Activated CD4-positive, alpha-beta T cell treated with anti-CD3 and anti-CD28 coated beads for 36 hours (primary cell): ENCODE measurements at regions not wholly inside any gene's neighbourhood (a gene's known extent, or its start where the extent isn't known, plus 50 kb on each side); places are given as distances from the start of the nearest gene placed in this dataset.

ENCODE experiments used
- ATAC-seq: fragments of 200-7000 bp; cut with Tn5 transposase; one replicate; pipeline ENCODE4 v1.10.0; 2021; ENCODE audit warnings: mild to moderate bottlenecking, moderate library complexity
- CTCF ChIA-PET: fragments of 350-600 bp; sonication (Branson Sonifier 250); formaldehyde crosslinking; loops from one replicate; lab custom pipeline; 2021; ENCODE audit warnings: antibody characterized with exemption; lab: Charles Lee
- POLR2A ChIA-PET: fragments of 350-600 bp; sonication (Branson Sonifier 250); formaldehyde crosslinking; loops from one replicate; lab custom pipeline; 2021; ENCODE audit warnings: antibody characterized with exemption, inconsistent platforms; lab: Charles Lee
- DNase-seq: peaks from one replicate; pipeline ENCODE4 v3.0.0-alpha.2; 2020
- H3K27ac Mint-ChIP-seq: one replicate; pipeline ENCODE4 v1.8.0; 2021; ENCODE audit warnings: mixed read lengths
- H3K27me3 Mint-ChIP-seq: one replicate; pipeline ENCODE4 v1.8.0; 2021; ENCODE audit warnings: mixed read lengths
- H3K36me3 Mint-ChIP-seq: one replicate; pipeline ENCODE4 v1.8.0; 2021; ENCODE audit warnings: low read depth, mixed read lengths
- H3K4me1 Mint-ChIP-seq: one replicate; pipeline ENCODE4 v1.8.0; 2021; ENCODE audit warnings: mixed read lengths
- H3K4me3 Mint-ChIP-seq: one replicate; pipeline ENCODE4 v1.8.0; 2021; ENCODE audit warnings: mild to moderate bottlenecking, moderate library complexity, mixed read lengths
- H3K9me3 Mint-ChIP-seq: one replicate; pipeline ENCODE4 v1.8.0; 2021; ENCODE audit warnings: low read depth, mixed read lengths
- intact Hi-C, 2 experiments: fragments of 100-400 bp; cut with DNase I in 1 of 2; cut with micrococcal nuclease in 1 of 2; formaldehyde crosslinking; loops; one replicate each; pipeline versions ENCODE4 v1.14.2 to v1.15.1; 2022 to 2024; cut with DNase I, micrococcal nuclease

GRCh38 chr4:141810712-141811375 lies 174.5 kb downstream of the IL15 start:
- intact Hi-C loops, result no loop called here
- H3K27me3 Mint-ChIP-seq, result peaks cover 2% of the 10 kb centered on the region
- POLR2A ChIA-PET, result no interaction called here

GRCh38 chr4:141812158-141812557 lies 175.8 kb downstream of the IL15 start:
- Mint-ChIP-seq H3K4me1 (peaks cover 3% of the 10 kb centered on the region), H3K4me3 (no peak overlapping the region), H3K9me3 (no peaks in the 10 kb centered on the region), H3K27me3 (peaks cover 11% of the 10 kb centered on the region), H3K27ac (no peak overlapping the region), H3K36me3 (no peaks in the 10 kb centered on the region)
- intact Hi-C loops, result no loop called here
- DNase-seq (no peak), ATAC-seq (no peak)
- POLR2A ChIA-PET, result no interaction called here
- CTCF ChIA-PET, result interaction anchor here (0.6 kb wide), 1 partner anchor 255 kb away, joined by 3 read pairs; no protein-coding TSS in a partner anchor

More at GRCh38 chr4:141810712-141811375, 174.5 kb downstream of the IL15 start:
- ATAC-seq (no peak), DNase-seq (no peak)
- H3K27ac Mint-ChIP-seq, result no peak overlapping the region
- H3K36me3 Mint-ChIP-seq, result no peaks in the 10 kb centered on the region
- H3K4me1 Mint-ChIP-seq, result peaks cover 3% of the 10 kb centered on the region
- no peak overlapping the region for H3K4me3 Mint-ChIP-seq
- no peaks in the 10 kb centered on the region for H3K9me3 Mint-ChIP-seq
- CTCF ChIA-PET, result interaction anchor here (1.0 to 1.6 kb wide), 3 partner anchors 9 to 17 kb away, joined by 3 to 4 read pairs (median 3); no protein-coding TSS in a partner anchor

GRCh38 chr4:141814499-141814898 lies 178.1 kb downstream of the IL15 start:
- Mint-ChIP-seq H3K36me3 (no peaks in the 10 kb centered on the region), H3K9me3 (no peaks in the 10 kb centered on the region), H3K27ac (no peak overlapping the region), H3K4me1 (no peaks in the 10 kb centered on the region), H3K4me3 (no peak overlapping the region), H3K27me3 (peaks cover 22% of the 10 kb centered on the region)
- ChIA-PET POLR2A (no interaction called here), CTCF (interaction anchor here (0.6 to 0.8 kb wide), 2 partner anchors 232 to 369 kb away, joined by 3 to 4 read pairs; no protein-coding TSS in a partner anchor)
- no peak for ATAC-seq
- intact Hi-C loops, result no loop called here
- no peak for DNase-seq

- H3K27me3 Mint-ChIP-seq, result peaks cover 22% of the 10 kb centered on the region
- POLR2A ChIA-PET, result no interaction called here
Observed at GRCh38 chr4:141815646-141816045, 179.3 kb downstream of the IL15 start.

GRCh38 chr4:141826260-141826659 lies 189.9 kb downstream of the IL15 start:
- CTCF ChIA-PET, result interaction anchor here (0.7 kb wide), 1 partner anchor 22 kb away, joined by 4 read pairs; no protein-coding TSS in a partner anchor
- no peak overlapping the region for H3K27ac Mint-ChIP-seq
- no peak overlapping the region for H3K4me3 Mint-ChIP-seq
- POLR2A ChIA-PET, result interaction anchor here (0.7 kb wide), 1 partner anchor 18 kb away, joined by 3 read pairs; no protein-coding TSS in a partner anchor
- no peaks in the 10 kb centered on the region for H3K9me3 Mint-ChIP-seq
- no peak for DNase-seq
- ATAC-seq, result no peak
- intact Hi-C loops, result no loop called here
- H3K36me3 Mint-ChIP-seq, result no peaks in the 10 kb centered on the region
- H3K27me3 Mint-ChIP-seq, result no peaks in the 10 kb centered on the region
- H3K4me1 Mint-ChIP-seq, result no peaks in the 10 kb centered on the region

More at GRCh38 chr4:141815646-141816045, 179.3 kb downstream of the IL15 start:
- H3K36me3 Mint-ChIP-seq, result no peaks in the 10 kb centered on the region
- intact Hi-C loops, result no loop called here
- DNase-seq (no peak), ATAC-seq (no peak)
- CTCF ChIA-PET, result interaction anchor here (1.0 kb wide), 1 partner anchor 12 kb away, joined by 3 read pairs; no protein-coding TSS in a partner anchor
- H3K9me3 Mint-ChIP-seq, result no peaks in the 10 kb centered on the region
- H3K27ac Mint-ChIP-seq, result no peak overlapping the region
- H3K4me3 Mint-ChIP-seq, result no peak overlapping the region
- H3K4me1 Mint-ChIP-seq, result no peaks in the 10 kb centered on the region

- Mint-ChIP-seq H3K4me3 (no peak overlapping the region), H3K27me3 (peaks cover 2% of the 10 kb centered on the region), H3K9me3 (no peaks in the 10 kb centered on the region), H3K27ac (no peak overlapping the region), H3K36me3 (no peaks in the 10 kb centered on the region), H3K4me1 (no peaks in the 10 kb centered on the region)
- no peak for DNase-seq
- no peak for ATAC-seq
- ChIA-PET CTCF (no interaction called here), POLR2A (no interaction called here)
- intact Hi-C loops, result no loop called here
Observed at GRCh38 chr4:141833209-141833608, 196.8 kb downstream of the IL15 start.

GRCh38 chr4:141840299-141840986 lies 204.1 kb downstream of the IL15 start:
- Mint-ChIP-seq H3K27me3 (peaks cover 4% of the 10 kb centered on the region), H3K27ac (no peak overlapping the region), H3K4me3 (no peak overlapping the region), H3K9me3 (no peaks in the 10 kb centered on the region), H3K36me3 (no peaks in the 10 kb centered on the region), H3K4me1 (no peaks in the 10 kb centered on the region)
- no peak for DNase-seq
- ChIA-PET POLR2A (no interaction called here), CTCF (no interaction called here)
- intact Hi-C loops, result no loop called here
- ATAC-seq, result no peak

- ChIA-PET CTCF (no interaction called here), POLR2A (no interaction called here)
- intact Hi-C loops, result no loop called here
Observed at GRCh38 chr4:141843136-141843535, 206.8 kb downstream of the IL15 start.

GRCh38 chr4:141845901-141846300 lies 209.5 kb downstream of the IL15 start:
- Mint-ChIP-seq H3K4me3 (no peak overlapping the region), H3K4me1 (no peaks in the 10 kb centered on the region), H3K36me3 (no peaks in the 10 kb centered on the region), H3K27me3 (peaks cover 4% of the 10 kb centered on the region), H3K27ac (no peak overlapping the region), H3K9me3 (no peaks in the 10 kb centered on the region)
- no peak for DNase-seq
- intact Hi-C loops, result no loop called here
- POLR2A ChIA-PET, result no interaction called here
- ATAC-seq, result no peak
- CTCF ChIA-PET, result no interaction called here

More at GRCh38 chr4:141843136-141843535, 206.8 kb downstream of the IL15 start:
- no peak for DNase-seq
- no peak overlapping the region for H3K4me3 Mint-ChIP-seq
- H3K27me3 Mint-ChIP-seq, result peaks cover 4% of the 10 kb centered on the region
- no peaks in the 10 kb centered on the region for H3K36me3 Mint-ChIP-seq
- no peaks in the 10 kb centered on the region for H3K4me1 Mint-ChIP-seq
- H3K27ac Mint-ChIP-seq, result no peak overlapping the region
- no peak for ATAC-seq
- no peaks in the 10 kb centered on the region for H3K9me3 Mint-ChIP-seq

- Mint-ChIP-seq H3K27ac (no peak overlapping the region), H3K4me3 (no peak overlapping the region), H3K27me3 (no peaks in the 10 kb centered on the region), H3K36me3 (no peaks in the 10 kb centered on the region), H3K9me3 (no peaks in the 10 kb centered on the region), H3K4me1 (no peaks in the 10 kb centered on the region)
- DNase-seq (no peak), ATAC-seq (no peak)
- POLR2A ChIA-PET, result no interaction called here
- CTCF ChIA-PET, result no interaction called here
- intact Hi-C loops, result no loop called here
Observed at GRCh38 chr4:141849367-141849766, 213.0 kb downstream of the IL15 start.

- ATAC-seq (no peak), DNase-seq (no peak)
- no peak overlapping the region for H3K4me3 Mint-ChIP-seq
- ChIA-PET CTCF (no interaction called here), POLR2A (no interaction called here)
- no peaks in the 10 kb centered on the region for H3K27me3 Mint-ChIP-seq
- H3K27ac Mint-ChIP-seq, result no peak overlapping the region
- intact Hi-C loops, result loop anchor here in 1 of 2 experiments (10.0 kb wide), 1 partner anchor 695 kb away; no protein-coding TSS in a partner anchor
- H3K9me3 Mint-ChIP-seq, result no peaks in the 10 kb centered on the region
- no peaks in the 10 kb centered on the region for H3K36me3 Mint-ChIP-seq
- H3K4me1 Mint-ChIP-seq, result no peaks in the 10 kb centered on the region
Observed at GRCh38 chr4:141849778-141850177, 213.4 kb downstream of the IL15 start.
